Parathyroid adenoma (tissue), 2 donors: ENCODE measurements at regions not wholly inside any gene's neighbourhood (a gene's known extent, or its start where the extent isn't known, plus 50 kb on each side); places are given as distances from the start of the nearest gene placed in this dataset.

Experiments used
- H2AFZ ChIP-seq: fragments of 300-600 bp; sonication (generic); one replicate; pipeline ENCODE4 v1.7.0; 2017; ENCODE audit warnings: antibody characterized with exemption, mild to moderate bottlenecking
- H3K27ac ChIP-seq: fragments of 300-600 bp; sonication (generic); one replicate; pipeline ENCODE4 v1.7.0; 2017
- H3K27me3 ChIP-seq: fragments of 300-600 bp; sonication (generic); one replicate; pipeline ENCODE4 v1.7.0; 2017; ENCODE audit warnings: low read length; ENCODE audit not compliant: control insufficient read depth, insufficient read depth
- H3K36me3 ChIP-seq: fragments of 300-600 bp; sonication (generic); one replicate; pipeline ENCODE4 v1.7.0; 2017; ENCODE audit warnings: low read length; ENCODE audit not compliant: control insufficient read depth, insufficient read depth
- H3K4me1 ChIP-seq: fragments of 300-600 bp; sonication (generic); one replicate; pipeline ENCODE4 v1.7.0; 2017; ENCODE audit warnings: control low read depth
- H3K4me2 ChIP-seq: fragments of 300-600 bp; sonication (generic); one replicate; pipeline ENCODE4 v1.7.0; 2017; ENCODE audit warnings: low read length
- H3K4me3 ChIP-seq: fragments of 300-600 bp; sonication (generic); one replicate; pipeline ENCODE4 v1.7.0; 2017; ENCODE audit warnings: low read depth, low read length
- H3K79me2 ChIP-seq: fragments of 300-600 bp; sonication (generic); one replicate; pipeline ENCODE4 v1.7.0; 2017; ENCODE audit warnings: control low read depth
- H3K9ac ChIP-seq: fragments of 300-600 bp; sonication (generic); one replicate; pipeline ENCODE4 v1.7.0; 2017; ENCODE audit warnings: mild to moderate bottlenecking
- H3K9me3 ChIP-seq: fragments of 300-600 bp; sonication (generic); one replicate; pipeline ENCODE4 v1.7.0; 2017; ENCODE audit warnings: low read length; ENCODE audit not compliant: control insufficient read depth
- TF ChIP-seq, protein P1 (sequence below): fragments of 300-600 bp; sonication (generic); IDR thresholded peaks from one replicate; pipeline ENCODE4 v1.7.0; 2017; ENCODE audit warnings: antibody characterized with exemption, mild to moderate bottlenecking
- donor health status: primary hyperparathyroidism.

DNA sequence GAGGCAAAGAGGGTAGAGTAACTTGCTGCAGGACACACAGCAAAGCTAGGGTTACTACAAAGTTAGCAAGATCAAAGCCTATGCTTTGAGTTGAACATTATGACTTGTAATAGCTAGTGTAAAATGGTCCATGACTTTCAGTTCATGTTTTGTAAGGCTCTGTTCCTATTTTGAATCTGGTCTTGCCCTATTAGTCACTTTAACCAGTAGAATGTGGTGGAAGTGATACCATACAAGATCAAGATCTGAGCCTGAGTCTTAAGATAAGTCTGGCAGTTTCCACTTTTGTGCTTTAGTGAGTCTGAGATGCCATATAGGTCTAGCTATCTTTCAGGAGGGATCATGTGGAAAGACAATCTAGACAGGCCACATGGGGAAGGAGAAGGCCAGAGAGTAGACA, 282.1 kb upstream of the BRINP3 start:
- TF ChIP-seq, protein P1, sequence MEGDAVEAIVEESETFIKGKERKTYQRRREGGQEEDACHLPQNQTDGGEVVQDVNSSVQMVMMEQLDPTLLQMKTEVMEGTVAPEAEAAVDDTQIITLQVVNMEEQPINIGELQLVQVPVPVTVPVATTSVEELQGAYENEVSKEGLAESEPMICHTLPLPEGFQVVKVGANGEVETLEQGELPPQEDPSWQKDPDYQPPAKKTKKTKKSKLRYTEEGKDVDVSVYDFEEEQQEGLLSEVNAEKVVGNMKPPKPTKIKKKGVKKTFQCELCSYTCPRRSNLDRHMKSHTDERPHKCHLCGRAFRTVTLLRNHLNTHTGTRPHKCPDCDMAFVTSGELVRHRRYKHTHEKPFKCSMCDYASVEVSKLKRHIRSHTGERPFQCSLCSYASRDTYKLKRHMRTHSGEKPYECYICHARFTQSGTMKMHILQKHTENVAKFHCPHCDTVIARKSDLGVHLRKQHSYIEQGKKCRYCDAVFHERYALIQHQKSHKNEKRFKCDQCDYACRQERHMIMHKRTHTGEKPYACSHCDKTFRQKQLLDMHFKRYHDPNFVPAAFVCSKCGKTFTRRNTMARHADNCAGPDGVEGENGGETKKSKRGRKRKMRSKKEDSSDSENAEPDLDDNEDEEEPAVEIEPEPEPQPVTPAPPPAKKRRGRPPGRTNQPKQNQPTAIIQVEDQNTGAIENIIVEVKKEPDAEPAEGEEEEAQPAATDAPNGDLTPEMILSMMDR = no peak
- Histone ChIP-seq H2AFZ (no peak overlapping the region), H3K27ac (no peak overlapping the region), H3K79me2 (no peaks in the 10 kb centered on the region), H3K4me3 (no peak overlapping the region), H3K4me2 (no peak overlapping the region), H3K36me3 (no peaks in the 10 kb centered on the region), H3K27me3 (no peaks in the 10 kb centered on the region), H3K4me1 (no peaks in the 10 kb centered on the region), H3K9ac (no peak overlapping the region), H3K9me3 (no peaks in the 10 kb centered on the region)

DNA sequence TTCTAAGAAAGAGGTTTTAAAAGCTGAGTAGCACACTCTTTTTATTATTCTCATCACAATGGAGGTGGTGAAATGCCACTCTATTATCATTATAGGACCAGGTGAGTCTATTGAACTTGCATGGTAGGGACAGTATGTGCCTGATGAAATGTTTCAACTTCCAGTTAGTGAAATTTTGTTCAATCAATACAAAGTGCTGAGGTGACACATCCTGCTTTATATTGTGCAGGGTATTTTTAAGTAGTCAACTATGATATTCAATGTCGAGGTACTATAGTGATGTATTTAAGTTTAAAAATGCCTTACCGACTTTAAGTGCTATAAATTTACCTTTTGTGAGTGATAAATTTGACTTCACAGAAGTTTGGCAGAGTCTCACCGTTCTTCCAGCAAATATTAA, 284.7 kb upstream of the BRINP3 start:
- Histone ChIP-seq H3K4me1 (no peaks in the 10 kb centered on the region), H3K27ac (no peak overlapping the region), H3K27me3 (no peaks in the 10 kb centered on the region), H3K4me2 (no peak overlapping the region), H3K4me3 (no peak overlapping the region), H3K9ac (no peak overlapping the region), H2AFZ (no peak overlapping the region), H3K36me3 (no peaks in the 10 kb centered on the region), H3K9me3 (no peaks in the 10 kb centered on the region), H3K79me2 (no peaks in the 10 kb centered on the region)
- TF ChIP-seq, protein P1 = no peak

DNA sequence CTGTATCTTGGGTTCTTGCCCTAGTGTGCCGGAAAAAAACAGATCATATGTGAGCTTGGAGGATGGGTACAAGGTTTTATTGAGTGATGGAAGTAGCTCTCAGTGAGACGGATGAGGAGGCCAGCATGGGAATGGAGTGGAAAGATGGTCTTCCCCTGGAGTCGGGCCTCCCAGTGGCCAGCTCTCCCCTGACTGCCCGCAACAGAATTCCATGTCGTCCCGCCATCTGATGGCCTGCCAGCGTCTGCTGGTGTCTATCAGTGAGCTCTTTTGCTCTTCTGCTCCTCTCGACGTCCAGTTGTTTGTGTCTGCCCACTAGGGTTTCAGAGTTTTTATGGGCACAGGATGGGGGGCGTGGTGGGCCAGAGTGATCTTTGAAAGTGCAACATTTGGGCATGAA, 315.2 kb upstream of the BRINP3 start:
- Histone ChIP-seq H2AFZ (no peak overlapping the region), H3K4me1 (no peaks in the 10 kb centered on the region), H3K79me2 (no peaks in the 10 kb centered on the region), H3K27ac (no peak overlapping the region), H3K9me3 (no peaks in the 10 kb centered on the region), H3K4me2 (no peak overlapping the region), H3K9ac (no peak overlapping the region), H3K4me3 (no peak overlapping the region), H3K27me3 (no peaks in the 10 kb centered on the region), H3K36me3 (no peaks in the 10 kb centered on the region)
- TF ChIP-seq, protein P1 = no peak

DNA sequence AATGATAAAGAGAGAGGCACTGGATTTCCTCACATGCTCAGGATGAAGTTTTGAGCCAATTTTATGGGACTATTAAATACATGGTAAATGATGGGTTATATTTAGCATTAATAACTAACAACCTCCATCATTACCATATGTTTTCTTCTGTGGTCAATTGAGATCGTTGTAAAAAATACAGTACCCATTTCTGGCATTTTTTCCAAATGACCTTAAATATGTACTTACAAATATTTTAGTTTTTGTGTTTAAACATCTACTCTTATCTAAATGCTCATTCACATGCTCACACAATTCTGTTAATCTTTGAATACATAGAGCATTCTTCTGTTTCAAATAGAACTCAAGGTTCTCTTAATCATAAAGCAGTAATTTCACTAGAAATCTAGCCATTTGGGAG, 330.0 kb upstream of the BRINP3 start:
- TF ChIP-seq, protein P1 = no peak

DNA sequence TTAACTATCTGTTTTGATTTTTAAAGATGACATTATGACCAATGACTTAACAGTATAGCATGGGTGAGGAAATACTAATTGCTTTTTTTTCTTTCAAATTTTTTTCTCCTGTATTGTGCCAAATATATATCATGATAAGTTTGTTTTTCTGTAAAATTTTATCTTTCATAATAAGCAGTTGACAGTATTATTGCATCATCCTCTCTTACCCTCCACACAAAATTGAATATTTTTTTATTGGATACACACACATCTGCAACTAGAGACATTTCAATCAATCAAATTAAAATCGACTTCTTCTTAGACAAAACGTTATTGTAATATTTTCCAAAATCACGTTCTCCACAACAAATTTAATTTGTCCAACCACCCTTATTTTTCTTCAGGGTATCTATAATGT, 330.4 kb upstream of the BRINP3 start:
- no peak overlapping the region for H3K4me2 ChIP-seq
- no peaks in the 10 kb centered on the region for H3K4me1 ChIP-seq
- no peaks in the 10 kb centered on the region for H3K27me3 ChIP-seq
- no peaks in the 10 kb centered on the region for H3K79me2 ChIP-seq
- H3K4me3 ChIP-seq = no peak overlapping the region
- no peak overlapping the region for H2AFZ ChIP-seq
- H3K27ac ChIP-seq = no peak overlapping the region
- H3K36me3 ChIP-seq = no peaks in the 10 kb centered on the region
- no peaks in the 10 kb centered on the region for H3K9me3 ChIP-seq
- TF ChIP-seq, protein P1 = no peak
- H3K9ac ChIP-seq = no peak overlapping the region

More for the DNA sequence above, 330.0 kb upstream of the BRINP3 start:
- H3K27ac ChIP-seq = no peak overlapping the region
- H2AFZ ChIP-seq = no peak overlapping the region
- no peaks in the 10 kb centered on the region for H3K4me1 ChIP-seq
- H3K4me3 ChIP-seq = no peak overlapping the region
- no peaks in the 10 kb centered on the region for H3K79me2 ChIP-seq
- H3K9me3 ChIP-seq = no peaks in the 10 kb centered on the region
- no peak overlapping the region for H3K4me2 ChIP-seq
- no peaks in the 10 kb centered on the region for H3K36me3 ChIP-seq
- H3K9ac ChIP-seq = no peak overlapping the region
- no peaks in the 10 kb centered on the region for H3K27me3 ChIP-seq
